HAP-1 (cell line): ENCODE measurements at regions not wholly inside any gene's neighbourhood (a gene's known extent, or its start where the extent isn't known, plus 50 kb on each side); places are given as distances from the start of the nearest gene placed in this dataset.
"Not testable (repeated sequence)": the region's sequence is repeated elsewhere in the genome, so short reads cannot be mapped to it uniquely, and the experiment has no call there.

Experiments used
- DNase-seq, 2 experiments: peaks; one replicate each; pipeline ENCODE4 v3.0.0-alpha.2; 2016 to 2020; ENCODE audit warnings: low spot score in 2 of 2
- H3K27me3 ChIP-seq: fragments of 250-450 bp; sonication (Bioruptor Pico); 2 replicates; pipeline ENCODE4 v1.5.1; 2020; ENCODE audit warnings: low read depth, mild to moderate bottlenecking, moderate library complexity
- H3K36me3 ChIP-seq: fragments of 250-450 bp; sonication (Bioruptor Pico); replicated peaks from 2 replicates; pipeline ENCODE4 v1.5.1; 2020; ENCODE audit warnings: mild to moderate bottlenecking
- H3K4me1 ChIP-seq: fragments of 250-450 bp; sonication (Bioruptor Pico); 2 replicates; pipeline ENCODE4 v1.5.1; 2020; ENCODE audit warnings: mild to moderate bottlenecking
- H3K4me3 ChIP-seq: fragments of 250-450 bp; sonication (Bioruptor Pico); 2 replicates; pipeline ENCODE4 v1.5.1; 2020; ENCODE audit warnings: mild to moderate bottlenecking, moderate library complexity
- H3K9me3 ChIP-seq: fragments of 250-450 bp; sonication (Bioruptor Pico); 2 replicates; pipeline ENCODE4 v1.5.1; 2020; ENCODE audit warnings: mild to moderate bottlenecking, moderate library complexity
- in situ Hi-C: fragments of 300-500 bp; cut with MboI; formaldehyde crosslinking; loops from 3 replicates; pipeline ENCODE4 v1.14.3; 2020; ENCODE audit warnings: low sequenced_read_pairs, inconsistent platforms, mixed read lengths

- H3K36me3 ChIP-seq, result no peaks in the 10 kb centered on the region
- no peaks in the 10 kb centered on the region for H3K27me3 ChIP-seq
- in situ Hi-C loops, result no loop called here
- no peak for DNase-seq
- H3K4me3 ChIP-seq, result no peak overlapping the region
- peaks cover 8% of the 10 kb centered on the region for H3K4me1 ChIP-seq
- no peaks in the 10 kb centered on the region for H3K9me3 ChIP-seq
These were observed 823.5 kb upstream of the POM121L12 start for GRCh38 chr7:52211930-52212329.

DNA sequence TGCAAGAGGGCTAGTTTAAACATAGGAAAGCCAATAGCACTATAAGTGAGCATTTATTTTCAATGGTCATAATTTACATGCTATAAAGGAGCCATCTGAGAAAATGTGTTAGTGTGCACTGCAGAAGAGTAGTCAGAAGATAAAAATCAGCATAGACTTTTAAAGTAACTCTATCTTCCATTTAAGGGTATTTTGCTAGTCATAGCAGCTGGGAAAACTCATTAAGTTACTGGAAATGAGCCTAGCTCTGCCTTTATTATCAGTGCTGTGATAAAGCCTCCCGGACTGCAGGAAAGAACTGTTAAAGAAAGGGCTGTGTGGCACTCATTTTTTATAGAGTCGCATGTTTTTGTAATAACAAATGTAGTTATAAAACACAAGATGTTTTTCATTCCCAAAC is 825.8 kb upstream of the POM121L12 start:
- Histone ChIP-seq H3K9me3 (no peaks in the 10 kb centered on the region), H3K36me3 (no peaks in the 10 kb centered on the region), H3K4me1 (peaks cover 8% of the 10 kb centered on the region), H3K4me3 (no peak overlapping the region), H3K27me3 (no peaks in the 10 kb centered on the region)
- peak in 1 of 2 experiments; percentile 27 for DNase-seq
- in situ Hi-C loops, result no loop called here

- Histone ChIP-seq H3K4me1 (peaks cover 8% of the 10 kb centered on the region), H3K9me3 (no peaks in the 10 kb centered on the region), H3K27me3 (no peaks in the 10 kb centered on the region), H3K4me3 (no peak overlapping the region), H3K36me3 (no peaks in the 10 kb centered on the region)
- no peak for DNase-seq
- in situ Hi-C loops, result no loop called here
These were observed 838.2 kb upstream of the POM121L12 start for GRCh38 chr7:52197221-52197620.

DNA sequence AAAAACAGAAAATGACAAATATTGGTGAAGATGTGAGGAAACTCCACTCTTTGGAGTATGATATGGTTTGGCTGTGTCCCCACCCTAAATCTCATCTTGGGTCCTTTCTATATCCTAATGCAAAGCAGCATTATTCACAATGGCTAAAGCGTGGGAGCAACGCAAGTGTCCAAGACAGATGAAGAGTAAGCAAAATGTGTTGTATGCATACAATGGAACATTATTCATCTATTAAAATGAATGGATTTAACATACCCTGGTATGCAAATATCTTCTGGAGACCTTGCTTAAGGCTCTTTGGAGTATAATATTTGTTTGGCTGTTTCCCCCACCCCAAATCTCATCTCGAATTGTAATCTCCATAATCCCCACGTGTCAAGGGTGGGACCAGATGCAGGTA is 839.8 kb upstream of the POM121L12 start:
- in situ Hi-C loops, result no loop called here
- DNase-seq, result no peak
- Histone ChIP-seq H3K9me3 (no peaks in the 10 kb centered on the region), H3K4me1 (peaks cover 8% of the 10 kb centered on the region), H3K36me3 (no peaks in the 10 kb centered on the region), H3K27me3 (no peaks in the 10 kb centered on the region), H3K4me3 (no peak overlapping the region)

- Histone ChIP-seq H3K9me3 (no peaks in the 10 kb centered on the region), H3K4me1 (no peaks in the 10 kb centered on the region), H3K36me3 (no peaks in the 10 kb centered on the region), H3K27me3 (no peaks in the 10 kb centered on the region), H3K4me3 (no peak overlapping the region)
- in situ Hi-C loops, result no loop called here
- DNase-seq, result no peak
These were observed 846.2 kb upstream of the POM121L12 start for GRCh38 chr7:52189153-52189778.

GRCh38 chr7:52184006-52184703 is 851.3 kb upstream of the POM121L12 start:
- in situ Hi-C loops, result no loop called here
- peak; percentile 22 to 25 for DNase-seq
- Histone ChIP-seq H3K36me3 (no peaks in the 10 kb centered on the region), H3K9me3 (0 out of 2 replicates have a peak, but pooled peaks cover 2% of the 10 kb centered on the region), H3K27me3 (no peaks in the 10 kb centered on the region), H3K4me3 (no peak overlapping the region), H3K4me1 (no peaks in the 10 kb centered on the region)

DNA sequence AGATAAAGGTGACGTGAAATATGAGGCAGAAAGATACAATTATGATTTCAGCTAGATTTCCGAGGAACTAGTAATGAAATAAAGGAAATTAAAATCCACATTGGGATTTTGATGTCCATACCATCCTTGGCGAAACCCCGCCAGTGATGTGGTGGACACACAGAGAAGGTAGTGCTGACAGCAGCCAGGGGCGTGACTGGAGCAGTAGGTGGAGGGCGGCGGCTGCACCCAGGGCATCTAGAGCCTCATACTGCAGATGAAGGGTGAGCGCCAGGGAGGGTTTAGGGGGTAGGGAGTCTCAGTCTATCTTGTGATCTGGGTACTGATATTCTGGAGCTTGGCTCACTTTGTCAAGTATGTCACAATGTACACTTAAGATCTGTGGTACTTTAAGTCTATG is 855.5 kb upstream of the POM121L12 start:
- H3K27me3 ChIP-seq, result no peaks in the 10 kb centered on the region
- in situ Hi-C loops, result no loop called here
- 0 out of 2 replicates have a peak, but pooled peaks cover 2% of the 10 kb centered on the region for H3K9me3 ChIP-seq
- no peaks in the 10 kb centered on the region for H3K4me1 ChIP-seq
- no peaks in the 10 kb centered on the region for H3K36me3 ChIP-seq
- no peak for DNase-seq
- H3K4me3 ChIP-seq, result no peak overlapping the region

DNA sequence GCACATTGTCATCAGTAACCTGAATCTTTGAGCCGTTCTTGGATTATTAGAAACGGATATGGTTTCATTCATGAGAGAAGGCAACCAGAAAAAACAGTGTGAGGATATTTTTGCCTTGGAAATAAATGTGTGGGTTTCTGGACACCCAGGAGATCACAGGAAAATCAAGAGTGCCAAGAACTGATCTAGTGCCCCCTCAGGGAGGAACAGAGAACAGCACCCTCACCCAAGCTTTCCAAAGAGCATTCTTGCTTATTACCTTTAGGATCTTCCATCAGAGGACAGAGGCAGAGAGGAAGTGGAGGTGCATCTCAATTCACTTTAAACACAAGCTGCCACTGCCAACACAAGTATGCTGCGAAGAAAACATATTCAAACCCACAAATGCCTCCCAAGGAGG is 851.5 kb upstream of the COBL start:
- Histone ChIP-seq H3K4me3 (no peak overlapping the region), H3K27me3 (no peaks in the 10 kb centered on the region), H3K9me3 (no peaks in the 10 kb centered on the region), H3K4me1 (no peaks in the 10 kb centered on the region), H3K36me3 (no peaks in the 10 kb centered on the region)
- peak; percentile 29 to 48 for DNase-seq
- in situ Hi-C loops, result no loop called here

DNA sequence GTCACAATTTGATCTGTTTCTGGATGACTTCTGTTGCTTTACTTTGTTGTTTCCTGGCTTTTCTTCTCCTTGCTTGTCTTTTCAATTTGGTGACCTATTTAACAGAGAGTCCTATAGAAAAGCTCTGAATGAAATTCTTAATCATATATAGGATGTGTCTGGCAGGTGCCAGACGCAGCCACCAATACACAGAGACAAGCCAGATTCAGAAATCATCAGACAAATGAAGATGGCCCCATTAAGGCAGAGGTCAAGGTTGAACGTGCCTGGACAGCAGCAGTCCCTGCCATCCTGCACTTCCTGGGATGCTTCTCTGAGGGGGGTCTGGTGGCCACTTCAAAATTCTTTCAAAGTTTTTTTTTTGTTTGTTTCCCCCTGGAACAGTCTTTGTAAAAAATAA is 846.7 kb upstream of the COBL start:
- no peaks in the 10 kb centered on the region for H3K27me3 ChIP-seq
- no peaks in the 10 kb centered on the region for H3K4me1 ChIP-seq
- H3K9me3 ChIP-seq, result no peaks in the 10 kb centered on the region
- in situ Hi-C loops, result no loop called here
- no peak for DNase-seq
- no peak overlapping the region for H3K4me3 ChIP-seq
- no peaks in the 10 kb centered on the region for H3K36me3 ChIP-seq

DNA sequence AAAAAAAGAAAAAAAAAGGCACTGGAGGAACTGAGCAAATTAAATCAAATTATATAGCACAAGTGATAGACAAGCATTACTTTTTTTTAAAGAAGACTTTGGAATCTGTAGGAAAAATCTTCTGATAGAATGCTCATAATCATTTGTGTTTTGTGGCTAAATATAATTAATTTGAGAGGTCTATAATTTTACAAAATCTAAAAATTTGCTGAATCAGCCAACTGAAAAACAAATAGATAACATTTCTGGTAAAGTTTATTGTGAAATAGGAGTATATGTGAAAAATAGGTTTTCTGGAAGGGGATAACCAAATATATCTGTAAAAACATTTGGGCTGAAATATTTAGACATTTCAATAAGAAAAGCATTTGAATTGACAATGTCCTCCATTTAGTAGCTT is 844.9 kb upstream of the COBL start:
- no peak for DNase-seq
- in situ Hi-C loops, result no loop called here
- Histone ChIP-seq H3K4me1 (no peaks in the 10 kb centered on the region), H3K4me3 (no peak overlapping the region), H3K27me3 (no peaks in the 10 kb centered on the region), H3K36me3 (no peaks in the 10 kb centered on the region), H3K9me3 (no peaks in the 10 kb centered on the region)

DNA sequence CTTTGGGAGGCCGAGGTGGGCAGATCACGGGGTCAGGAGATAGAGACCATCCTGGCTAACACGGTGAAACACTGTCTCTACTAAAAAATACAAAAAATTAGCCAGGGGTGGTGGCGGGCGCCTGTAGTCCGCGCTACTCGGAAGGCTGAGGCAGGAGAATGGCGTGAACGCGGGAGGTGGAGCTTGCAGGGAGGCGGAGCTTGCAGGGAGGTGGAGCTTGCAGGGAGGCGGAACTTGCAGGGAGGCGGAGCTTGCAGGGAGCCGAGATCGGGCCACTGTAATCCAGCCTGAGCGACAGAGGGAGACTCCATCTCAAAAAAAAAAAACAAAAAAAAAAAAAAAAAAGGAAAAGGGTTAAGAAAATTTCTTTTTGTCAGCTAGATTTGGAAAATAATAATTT is 842.8 kb upstream of the COBL start:
- H3K4me1 ChIP-seq, H3K9me3 ChIP-seq, DNase-seq, in situ Hi-C loops, H3K4me3 ChIP-seq, H3K36me3 ChIP-seq, H3K27me3 ChIP-seq: not testable (repeated sequence)

DNA sequence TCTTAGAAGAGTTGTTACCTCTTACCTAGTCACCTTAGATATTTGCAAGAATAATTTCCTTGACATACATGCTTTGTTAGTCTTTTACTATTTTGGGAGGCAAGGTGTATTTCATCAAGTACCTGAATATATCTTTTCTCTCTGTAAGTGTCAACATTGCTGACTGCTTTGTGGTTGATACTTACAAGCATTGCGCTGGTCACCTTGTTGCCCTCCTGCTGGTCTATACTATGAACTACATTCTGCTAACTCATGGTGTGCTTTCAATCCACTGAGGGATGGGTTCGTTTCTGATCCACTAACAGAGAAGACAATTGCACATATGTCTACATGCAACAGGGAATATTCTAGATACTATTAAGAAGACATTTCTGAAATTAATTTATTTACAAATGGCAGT is 837.8 kb upstream of the COBL start:
- no peaks in the 10 kb centered on the region for H3K9me3 ChIP-seq
- H3K4me3 ChIP-seq, result no peak overlapping the region
- in situ Hi-C loops, result no loop called here
- no peaks in the 10 kb centered on the region; the same call in 1 of the 2 replicates for H3K36me3 ChIP-seq
- no peaks in the 10 kb centered on the region for H3K27me3 ChIP-seq
- peaks cover 4% of the 10 kb centered on the region; the same call in 1 of the 2 replicates for H3K4me1 ChIP-seq
- no peak for DNase-seq

DNA sequence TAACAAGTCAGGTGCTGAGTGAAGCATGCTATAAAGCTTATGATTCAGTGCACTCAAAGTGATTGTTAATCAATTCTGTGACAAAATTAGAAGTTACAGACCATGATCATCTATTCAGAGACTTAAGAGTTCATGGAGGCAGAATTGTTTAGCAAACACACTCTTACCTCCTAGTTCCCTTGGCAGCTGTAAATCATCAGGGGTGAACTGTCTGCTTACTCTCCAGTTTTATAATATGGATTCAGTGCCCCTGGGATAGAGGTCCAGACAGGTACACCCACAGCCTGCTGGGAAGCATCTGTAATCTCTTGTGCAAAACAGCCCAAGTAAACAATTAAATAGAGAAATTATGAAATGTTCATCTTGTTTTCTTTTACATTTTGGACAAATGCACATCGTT is 835.0 kb upstream of the COBL start:
- Histone ChIP-seq H3K36me3 (no peaks in the 10 kb centered on the region; the same call in 1 of the 2 replicates), H3K9me3 (no peaks in the 10 kb centered on the region), H3K4me1 (peaks cover 9% of the 10 kb centered on the region), H3K4me3 (no peak overlapping the region), H3K27me3 (no peaks in the 10 kb centered on the region)
- in situ Hi-C loops, result no loop called here
- no peak for DNase-seq

- no peak overlapping the region for H3K4me3 ChIP-seq
- H3K27me3 ChIP-seq, result no peaks in the 10 kb centered on the region
- no peaks in the 10 kb centered on the region for H3K9me3 ChIP-seq
- DNase-seq, result no peak
- H3K36me3 ChIP-seq, result no peaks in the 10 kb centered on the region; the same call in 1 of the 2 replicates
- in situ Hi-C loops, result no loop called here
- H3K4me1 ChIP-seq, result peaks cover 9% of the 10 kb centered on the region
These were observed 834.3 kb upstream of the COBL start for GRCh38 chr7:52150952-52151351.
